ENCODE measurements at regions not wholly inside any gene's neighbourhood (a gene's known extent, or its start where the extent isn't known, plus 50 kb on each side); places are given as distances from the start of the nearest gene placed in this dataset.

- no peak for DNase-seq
These were observed 935.7 kb downstream of the BRD1 start for GRCh38 chr22:48891688-48892577.

DNA sequence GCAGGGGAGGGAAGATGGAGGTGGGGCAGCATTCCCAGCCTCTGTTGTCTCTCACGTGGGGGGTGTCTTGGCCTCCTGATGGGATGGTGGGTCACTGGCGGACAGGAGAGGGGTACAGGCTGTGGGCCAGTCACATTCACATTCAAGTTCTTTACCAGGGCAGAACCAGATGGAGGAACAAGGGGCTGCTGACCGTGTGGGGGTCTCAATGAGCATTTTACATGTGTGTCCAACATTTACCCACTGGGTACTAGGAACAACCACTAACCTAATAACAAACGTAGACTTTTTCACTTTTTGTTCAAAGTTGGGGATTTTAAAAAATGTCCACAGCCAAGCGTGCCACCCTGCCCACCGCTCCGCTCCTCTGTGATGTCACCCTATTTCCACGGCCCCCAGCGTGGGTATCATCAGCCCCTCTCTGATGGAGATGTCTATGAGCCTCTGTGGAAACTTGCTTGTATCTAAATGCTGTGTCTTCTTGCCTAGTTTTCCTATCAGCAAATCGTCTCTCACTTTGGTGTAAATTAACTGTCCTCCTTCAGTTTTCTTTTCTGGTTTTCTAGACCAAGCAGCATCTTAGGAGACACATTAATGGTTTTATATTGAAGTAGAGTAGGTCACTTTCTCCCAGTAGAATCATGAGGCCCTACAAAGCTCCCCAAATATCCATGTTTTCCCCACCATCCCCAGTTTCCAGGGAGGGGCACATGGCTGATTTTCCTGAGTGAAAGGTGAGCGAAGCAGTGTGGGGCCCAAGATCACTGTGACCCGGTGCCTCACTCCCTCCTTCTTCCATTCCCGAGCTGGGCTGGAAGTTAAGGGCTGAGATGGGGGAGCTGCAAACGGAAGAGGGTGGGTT, 936.7 kb downstream of the BRD1 start:
- no peak for DNase-seq

DNA sequence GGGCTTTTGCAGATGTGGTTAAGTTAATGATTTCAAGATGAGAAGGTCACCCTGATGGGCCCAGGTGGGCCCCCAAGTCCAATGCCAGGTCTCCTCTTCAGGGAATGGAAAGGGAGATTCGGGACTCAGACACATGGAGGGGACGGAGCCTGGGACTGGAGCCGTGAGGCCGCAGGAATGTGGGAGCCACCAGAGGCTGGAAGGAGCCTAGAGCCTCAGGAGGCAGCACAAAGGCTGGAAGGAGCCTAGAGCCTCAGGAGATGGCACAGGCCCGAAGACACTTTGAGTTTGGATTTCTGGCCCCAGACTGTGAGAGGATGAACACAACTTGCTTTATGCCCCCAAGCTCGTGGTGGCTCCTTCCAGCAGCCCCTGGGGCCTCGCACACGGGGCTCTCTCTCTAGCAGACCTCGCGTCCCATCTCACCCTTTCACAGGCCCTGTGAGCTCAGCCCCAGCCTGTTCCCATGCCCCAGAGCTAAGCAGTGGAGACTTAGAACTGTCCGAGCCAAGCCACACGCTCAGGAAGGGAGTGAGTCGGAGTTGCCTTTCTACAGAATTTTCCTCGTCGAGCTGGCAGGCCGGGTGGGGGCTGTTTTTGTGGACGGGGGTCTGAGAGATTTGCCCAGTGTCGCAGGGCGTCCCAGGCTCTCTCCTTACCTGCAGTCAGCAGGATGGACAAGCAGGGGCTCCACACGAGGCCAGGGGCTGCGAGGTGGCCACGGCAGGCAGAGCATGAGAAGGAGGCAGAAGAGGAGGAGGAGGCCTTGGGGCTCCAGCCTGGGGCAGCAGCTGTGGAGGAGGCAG, 937.6 kb downstream of the BRD1 start:
- no peak for DNase-seq

DNA sequence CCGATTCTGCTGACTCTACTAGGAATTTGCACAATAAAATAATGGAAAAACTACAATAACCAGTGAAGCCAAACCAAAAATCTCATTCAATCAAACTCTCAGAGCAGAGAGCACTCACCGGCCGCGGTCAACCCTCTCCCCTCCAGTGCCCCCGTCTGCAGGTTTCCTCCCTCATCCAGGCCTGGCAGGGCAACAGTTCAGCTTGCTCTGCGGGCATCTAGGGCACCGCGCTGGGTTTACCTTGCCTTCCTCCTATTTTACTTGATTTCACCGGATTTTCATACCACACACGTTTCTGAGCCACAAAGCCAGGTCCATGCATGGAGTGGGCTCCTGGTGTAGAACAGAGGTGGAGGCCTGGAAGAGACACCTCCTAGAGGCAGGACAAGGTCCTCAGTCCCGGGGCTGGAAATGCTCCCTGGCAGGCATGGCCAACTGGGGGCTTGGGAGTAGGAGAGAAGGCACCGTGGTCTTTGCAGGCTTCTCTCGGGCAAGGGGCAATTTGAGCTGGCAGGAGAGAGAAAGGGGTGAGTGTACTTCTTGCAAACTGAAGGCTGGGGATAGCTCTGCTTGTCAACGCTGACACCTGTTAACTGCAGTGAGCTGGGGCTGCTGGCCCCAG, 938.4 kb downstream of the BRD1 start:
- DNase-seq, result no peak

GRCh38 chr22:48888466-48889208, 939.0 kb downstream of the BRD1 start:
- DNase-seq, result no peak

- DNase-seq, result no peak
These were observed 940.0 kb downstream of the BRD1 start for GRCh38 chr22:48887394-48888332.

DNA sequence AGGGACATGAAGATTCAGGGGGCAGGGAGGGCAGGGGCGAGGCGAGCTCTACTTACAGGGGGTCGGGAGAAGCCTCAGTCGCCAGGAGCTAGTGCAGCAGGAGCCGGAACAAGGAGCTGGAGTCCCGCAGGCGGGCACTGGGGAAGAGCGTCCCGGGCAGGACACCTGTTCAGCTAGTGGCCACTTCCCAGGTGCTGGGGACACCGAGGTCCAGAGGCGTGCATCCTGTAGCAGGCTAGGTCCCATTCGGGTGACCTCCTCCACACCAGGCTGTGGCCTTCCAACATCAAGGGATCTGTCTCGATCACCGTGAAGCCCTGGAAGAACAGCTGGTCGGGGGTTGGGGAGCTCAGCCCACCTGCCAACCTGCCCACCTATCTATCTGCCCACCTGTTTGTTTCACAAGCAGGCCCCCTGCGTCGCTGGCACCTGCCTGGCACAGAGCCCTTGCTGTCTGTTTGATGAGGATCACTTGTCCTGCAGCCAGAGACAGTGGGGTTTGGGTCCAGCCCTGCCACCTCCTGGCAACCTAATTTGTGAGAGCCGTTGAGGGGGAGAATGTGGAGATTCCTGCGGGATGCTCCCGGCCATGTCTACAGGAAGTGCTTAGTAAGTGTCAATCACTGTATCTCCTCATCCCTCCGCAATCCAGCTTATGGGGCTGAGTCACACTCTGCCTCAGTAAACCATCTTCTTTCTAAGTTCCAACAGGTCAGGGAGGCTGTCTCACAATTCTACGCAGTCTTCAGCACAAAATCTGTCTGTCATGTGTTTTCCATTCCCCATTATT, 940.9 kb downstream of the BRD1 start:
- no peak for DNase-seq

DNA sequence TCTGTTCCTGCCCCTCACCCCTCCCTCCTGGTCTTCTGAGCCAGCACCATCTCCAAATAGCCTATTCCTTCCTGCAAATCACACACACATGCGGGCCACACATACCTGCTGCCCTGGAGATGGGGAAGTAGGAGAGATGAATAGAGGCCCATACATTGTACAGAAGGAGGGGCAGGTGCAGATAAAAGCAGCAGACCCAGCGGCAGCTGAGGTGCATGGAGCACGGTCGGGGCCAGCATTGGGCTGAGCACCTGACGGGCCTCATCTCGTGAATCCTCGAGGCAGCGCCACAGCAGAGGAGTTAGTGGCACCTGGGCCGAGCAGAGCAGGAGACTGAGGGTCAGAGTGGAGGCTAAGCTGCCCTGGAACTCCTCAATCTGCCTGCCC, 941.8 kb downstream of the BRD1 start:
- no peak for DNase-seq

DNA sequence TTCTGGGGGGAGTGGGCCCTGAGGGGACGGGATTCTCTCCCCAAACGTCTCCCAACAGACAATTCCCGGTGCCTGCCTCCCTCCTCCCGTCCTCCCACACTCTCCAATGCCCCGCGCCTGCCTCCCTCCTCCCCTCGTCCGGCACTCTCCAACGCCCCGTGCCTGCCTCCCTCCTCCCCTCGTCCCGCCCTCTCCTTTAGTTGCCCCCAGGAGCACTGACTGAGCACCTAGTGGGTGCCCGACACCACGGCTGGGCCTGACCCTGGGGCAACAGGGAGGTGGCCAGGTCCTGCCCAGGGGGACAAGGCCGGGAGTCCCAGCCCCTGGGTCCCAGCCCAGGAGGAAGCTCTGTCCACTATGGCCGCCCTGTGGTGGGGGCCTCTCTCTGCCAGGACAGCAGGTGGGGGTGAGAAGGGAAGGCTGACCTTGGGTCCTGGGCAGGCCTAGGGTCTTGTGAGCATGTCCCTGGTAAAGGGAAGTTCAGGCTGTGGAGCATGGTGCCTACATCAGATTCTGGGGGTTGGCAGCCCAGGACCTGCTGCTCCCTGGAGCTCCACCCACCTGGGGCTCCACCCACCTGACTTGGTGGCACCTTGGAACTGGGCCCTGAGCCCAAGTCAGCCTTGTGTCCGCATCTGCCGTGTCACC, 942.3 kb downstream of the BRD1 start:
- DNase-seq, result no peak

DNA sequence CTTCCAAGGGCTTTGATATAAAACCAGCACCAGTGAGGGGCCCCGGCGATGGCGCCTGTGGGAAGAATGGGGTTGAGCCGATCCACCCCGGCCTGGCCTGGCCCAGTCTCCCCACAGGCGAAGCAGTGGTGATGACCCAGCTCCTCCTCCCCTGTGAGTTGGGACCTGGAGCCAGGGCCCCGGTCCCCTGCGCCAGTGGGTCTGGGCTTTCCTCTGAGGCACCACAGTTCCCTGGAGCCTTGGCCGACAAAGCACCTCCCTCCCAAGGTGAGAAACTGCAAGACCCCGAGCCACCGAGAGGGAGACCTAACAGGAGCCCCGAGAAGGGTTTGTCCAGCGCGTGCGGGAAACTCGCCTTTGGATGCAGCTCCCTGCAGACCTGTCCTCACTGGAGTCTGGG, 942.9 kb downstream of the BRD1 start:
- no peak for DNase-seq

DNA sequence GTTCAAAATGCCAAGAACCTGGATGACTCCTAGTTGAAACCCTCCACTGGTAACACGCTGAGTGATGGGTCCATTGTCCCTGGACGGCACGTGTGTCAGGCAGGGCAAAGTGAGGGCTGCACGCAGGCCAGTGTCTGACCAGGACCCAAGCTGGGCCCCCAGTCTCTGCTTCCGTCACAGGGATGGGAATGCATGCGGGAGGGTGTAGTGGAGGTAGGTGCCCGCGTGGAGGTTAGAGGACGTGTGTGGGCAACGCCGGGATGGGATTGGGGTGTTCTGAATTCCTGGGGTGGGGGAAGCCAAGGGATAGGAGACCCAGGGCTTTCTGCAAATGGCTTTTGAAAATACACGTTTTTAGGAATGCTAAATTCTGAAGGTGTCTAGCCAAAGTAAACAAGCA, 943.3 kb downstream of the BRD1 start:
- DNase-seq, result no peak

DNA sequence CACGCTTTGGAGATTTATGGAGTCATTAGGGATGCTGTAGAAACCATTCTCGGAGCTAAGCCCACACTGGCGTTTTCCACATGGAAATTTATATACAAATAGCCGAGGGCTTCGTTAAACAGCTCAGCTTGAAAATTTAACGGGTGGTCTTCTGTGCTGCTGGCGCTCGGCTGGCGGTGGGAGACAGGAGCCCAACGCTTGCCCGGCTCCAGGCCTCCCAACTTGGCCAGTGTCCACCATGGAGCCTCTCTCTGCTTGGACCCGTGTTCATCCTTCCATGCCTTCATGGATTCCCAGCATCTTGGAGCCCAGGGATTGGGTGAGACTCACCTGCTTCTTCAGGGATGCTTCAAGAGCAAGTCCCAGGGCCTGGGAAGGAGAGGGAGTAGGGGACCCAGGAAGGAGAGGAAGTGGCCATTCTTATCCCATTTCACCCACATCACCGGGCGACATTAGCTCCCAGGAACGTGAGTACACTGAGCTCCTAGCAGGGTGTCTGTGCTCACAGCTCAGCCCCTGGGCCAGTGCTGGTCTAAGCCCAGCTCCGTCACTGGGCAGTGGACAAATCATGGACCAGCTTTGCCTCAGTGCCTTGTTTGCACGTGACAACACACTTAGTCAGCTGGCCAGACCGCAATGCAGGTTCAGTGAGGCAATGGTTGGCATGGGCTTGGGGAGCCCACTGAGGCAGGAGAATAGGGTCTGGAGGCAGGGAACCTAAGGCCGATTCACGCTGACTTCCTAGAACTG, 944.3 kb downstream of the BRD1 start:
- no peak for DNase-seq

DNA sequence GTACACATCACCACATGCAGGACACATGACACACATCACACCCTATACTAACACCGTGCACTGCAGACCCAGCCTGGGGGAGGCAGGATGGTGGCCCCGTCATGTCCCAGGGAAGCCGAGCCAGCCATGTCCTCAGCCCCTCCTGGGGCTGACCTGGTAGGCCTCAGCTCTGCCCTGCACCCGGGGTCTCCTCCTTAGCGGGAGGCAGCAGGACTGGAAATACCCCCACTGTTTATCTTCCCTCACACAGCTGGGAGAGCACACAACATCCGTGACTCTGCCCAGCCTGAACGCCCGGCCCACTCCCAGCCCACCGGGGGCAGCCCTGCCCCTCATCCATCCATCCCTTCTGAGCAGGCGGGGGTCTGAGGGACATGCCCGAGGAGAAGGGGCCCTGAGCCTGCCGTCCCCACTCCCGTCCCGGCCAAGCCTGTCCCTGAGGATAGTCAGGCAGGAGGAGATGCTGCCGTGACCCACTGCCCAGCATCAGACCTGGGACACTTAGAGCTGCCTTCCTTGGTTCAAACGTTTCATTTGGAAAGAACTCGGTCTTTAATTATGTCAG, 945.0 kb downstream of the BRD1 start:
- no peak for DNase-seq

DNA sequence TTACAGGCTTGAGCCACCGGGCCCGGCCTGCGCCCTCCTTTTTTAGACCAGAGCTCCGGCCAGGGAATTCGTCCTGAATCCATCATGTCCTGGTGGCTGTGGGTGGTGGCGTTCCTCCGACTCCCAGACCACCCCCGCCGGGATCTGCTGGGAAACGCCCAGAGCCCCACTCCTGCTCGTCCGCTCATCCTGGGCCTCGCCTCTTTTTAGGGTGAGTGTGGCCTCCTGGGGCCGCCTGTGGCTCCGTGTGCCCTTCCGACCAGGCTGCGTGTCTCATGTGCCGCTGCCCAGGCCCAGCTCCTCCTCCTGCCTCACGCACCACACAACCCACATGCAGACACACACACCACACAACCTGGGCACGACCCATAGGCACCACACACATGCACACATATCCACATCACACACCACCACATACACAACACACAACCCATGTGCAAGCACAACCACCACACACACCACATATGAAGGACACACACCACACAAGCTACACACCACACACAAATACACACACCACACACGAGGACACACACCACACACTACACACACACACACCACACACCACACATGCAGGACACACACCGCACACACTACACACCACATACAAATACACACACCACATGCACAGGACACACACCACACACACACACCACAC, 946.2 kb downstream of the BRD1 start:
- no peak for DNase-seq

DNA sequence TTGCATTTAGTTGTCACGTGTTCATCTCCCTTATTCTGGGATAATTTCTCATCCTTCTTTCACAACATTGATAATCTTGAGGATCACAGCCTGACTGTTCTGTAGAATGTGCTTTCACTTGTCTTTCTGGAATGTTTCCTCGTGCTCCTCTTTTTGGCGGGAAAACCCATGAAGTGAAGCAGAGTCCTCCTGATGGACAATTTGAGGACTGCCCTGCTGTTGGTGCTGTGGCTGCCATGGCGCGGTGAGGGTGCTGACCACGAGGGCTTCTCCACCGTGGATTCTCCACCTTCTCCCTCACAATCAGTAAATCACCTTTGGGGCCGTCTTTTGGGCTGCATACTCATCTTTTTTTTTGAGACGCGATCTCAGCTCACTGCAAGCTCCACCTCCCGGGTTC, 946.9 kb downstream of the BRD1 start:
- no peak for DNase-seq

GRCh38 chr22:48876951-48877350, 950.7 kb downstream of the BRD1 start:
- DNase-seq, result no peak

DNA sequence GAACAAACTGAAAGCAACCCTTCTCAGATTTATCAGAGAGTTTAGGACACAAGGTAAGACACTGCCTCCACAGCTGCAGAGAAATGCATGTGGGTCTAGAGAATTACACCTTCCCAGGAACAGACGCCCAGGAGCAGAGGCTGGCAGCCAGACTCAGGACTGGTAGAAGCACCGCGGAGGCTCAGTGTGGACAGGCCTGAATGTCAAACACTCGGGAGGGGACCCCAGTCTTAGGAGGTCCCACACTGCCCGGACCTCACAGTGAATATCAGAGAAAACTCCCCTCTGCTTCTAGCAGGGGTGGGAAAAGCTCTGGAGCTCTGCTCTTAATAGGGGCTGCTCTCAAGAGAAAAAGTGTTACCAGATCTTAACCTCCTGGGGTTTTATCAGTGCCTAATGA, 952.7 kb downstream of the BRD1 start:
- DNase-seq, result no peak

GRCh38 chr22:48873191-48873520, 954.5 kb downstream of the BRD1 start:
- DNase-seq, result no peak

Measured in bone marrow (tissue), 2 donors.